ENCODE measurements at regions not wholly inside any gene's neighbourhood (a gene's known extent, or its start where the extent isn't known, plus 50 kb on each side); places are given as distances from the start of the nearest gene placed in this dataset.
A peak's percentile ranks its signal among the peaks of the same experiment; 100 is the strongest.
"Not testable (repeated sequence)": the region's sequence is repeated elsewhere in the genome, so short reads cannot be mapped to it uniquely, and the experiment has no call there.

- no peak for DNase-seq
Measured at GRCh38 chr1:19024532-19024931, 68.1 kb upstream of the IFFO2 start.

GRCh38 chr1:19023787-19024186 is 67.3 kb upstream of the IFFO2 start:
- DNase-seq = no peak

- no peak for DNase-seq
Measured at GRCh38 chr1:19021845-19022244, 65.4 kb upstream of the IFFO2 start.

GRCh38 chr1:19019288-19019687 is 62.8 kb upstream of the IFFO2 start:
- not testable (repeated sequence) for DNase-seq

- DNase-seq = no peak
Measured at GRCh38 chr1:19015476-19015875, 59.0 kb upstream of the IFFO2 start.

GRCh38 chr1:19014765-19015164 is 58.3 kb upstream of the IFFO2 start:
- no peak for DNase-seq

GRCh38 chr1:19013826-19014548 is 57.5 kb upstream of the IFFO2 start:
- no peak for DNase-seq

GRCh38 chr1:19011845-19012231 is 55.4 kb upstream of the IFFO2 start:
- DNase-seq = no peak

GRCh38 chr1:19010995-19011844 is 54.7 kb upstream of the IFFO2 start:
- DNase-seq = peak; percentile 92

GRCh38 chr1:19010503-19010902 is 54.0 kb upstream of the IFFO2 start:
- no peak for DNase-seq

GRCh38 chr1:19009882-19010321 is 53.4 kb upstream of the IFFO2 start:
- DNase-seq = no peak

GRCh38 chr1:19009126-19009881 is 52.8 kb upstream of the IFFO2 start:
- no peak for DNase-seq

- peak; percentile 11 for DNase-seq
Measured at GRCh38 chr1:19007491-19008441, 51.3 kb upstream of the IFFO2 start.

- no peak for DNase-seq
Measured at GRCh38 chr1:19006837-19007271, 50.4 kb upstream of the IFFO2 start.

All from stimulated activated CD4-positive, alpha-beta T cell treated with anti-CD3 and anti-CD28 coated beads, Interleukin-1b, Interleukin-23, amount 100 ng/mL, for 48 hours (primary cell).